Activated CD4-positive, alpha-beta T cell treated with anti-CD3 and anti-CD28 coated beads for 24 hours (primary cell): ENCODE measurements at regions not wholly inside any gene's neighbourhood (a gene's known extent, or its start where the extent isn't known, plus 50 kb on each side); places are given as distances from the start of the nearest gene placed in this dataset.
"Not testable (repeated sequence)": the region's sequence is repeated elsewhere in the genome, so short reads cannot be mapped to it uniquely, and the experiment has no call there.

Experiments used
- DNase-seq, 2 donors: peaks; one replicate each; pipeline ENCODE4 v3.0.0-alpha.2; 2020; ENCODE audit warnings: low read depth in 2 of 2

DNA sequence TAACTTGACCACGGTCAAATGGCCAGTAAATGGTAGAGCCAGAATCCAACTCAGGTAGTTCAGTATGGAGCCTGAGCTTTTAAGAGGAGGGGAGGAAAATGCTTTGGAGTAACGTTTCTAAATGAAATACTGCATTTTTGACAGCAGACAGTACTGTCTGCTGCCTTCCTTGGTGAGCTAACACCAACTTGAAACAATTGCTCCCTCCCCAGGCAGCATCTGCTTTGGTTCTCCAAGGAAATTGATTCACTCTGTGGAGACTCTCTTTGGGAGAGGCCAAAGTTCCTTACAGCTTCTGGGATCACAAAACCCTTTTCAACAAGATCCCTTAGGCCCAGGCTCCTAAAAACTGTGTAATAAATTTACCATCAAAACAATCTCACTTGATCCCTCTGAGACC is 75.2 kb upstream of the SSBP2 start:
- DNase-seq, result no peak

DNA sequence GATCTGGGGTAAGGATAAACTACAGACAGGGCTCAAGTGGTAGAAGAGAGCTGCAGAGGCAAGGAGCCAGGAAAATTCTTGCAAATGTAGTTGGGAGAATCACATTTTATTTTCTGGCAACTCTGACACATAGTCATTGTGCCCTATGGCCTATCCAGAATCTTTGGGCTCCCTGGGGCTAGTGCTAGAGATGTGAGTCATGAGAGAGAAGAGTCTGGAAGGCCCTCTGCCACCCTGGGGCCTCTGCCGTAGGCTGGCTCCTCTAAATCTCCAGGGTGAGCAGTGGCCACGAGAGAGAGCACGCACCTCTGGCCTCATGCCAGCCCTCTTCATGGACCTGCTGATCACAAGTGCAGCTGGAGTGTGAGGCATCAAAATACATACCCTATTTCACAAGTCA is 74.3 kb upstream of the SSBP2 start:
- no peak for DNase-seq

DNA sequence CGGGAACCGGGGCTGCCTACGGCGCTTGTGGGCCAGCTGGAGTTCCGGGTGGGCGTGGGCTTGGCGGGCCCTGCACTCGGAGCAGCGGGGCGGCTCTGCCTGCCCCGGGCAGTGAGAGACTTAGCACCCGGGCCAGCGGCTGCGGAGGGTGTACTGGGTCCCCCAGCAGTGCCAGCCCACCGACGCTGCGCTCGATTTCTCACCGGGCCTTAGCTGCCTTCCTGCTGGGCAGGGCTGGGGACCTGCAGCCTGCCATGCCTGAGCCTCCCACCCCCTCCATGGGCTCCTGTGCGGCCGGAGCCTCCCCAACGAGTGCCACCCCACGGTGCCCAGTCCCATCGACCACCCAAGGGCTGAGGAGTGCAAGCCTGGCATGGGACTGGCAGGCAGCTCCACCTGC is 72.8 kb upstream of the SSBP2 start:
- DNase-seq, result not testable (repeated sequence)

DNA sequence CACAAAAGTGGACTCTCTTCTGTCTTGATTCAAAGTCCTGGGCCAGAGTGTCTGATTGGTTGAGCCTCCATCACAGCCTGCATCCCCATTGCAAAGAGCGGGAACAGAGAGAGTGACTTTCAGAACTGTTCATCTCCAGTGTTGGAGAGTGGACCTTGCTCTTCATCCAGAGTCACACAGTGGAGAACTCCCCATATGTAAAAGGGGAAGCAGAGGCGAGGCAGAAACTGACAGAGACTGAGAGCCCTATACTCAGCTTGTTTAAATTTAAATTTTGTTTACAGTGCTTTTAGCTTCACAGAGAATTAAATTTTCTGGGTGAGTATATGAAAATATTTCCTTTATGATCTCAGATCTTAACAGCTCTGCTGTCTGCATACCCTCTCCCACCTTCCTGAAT is 70.0 kb upstream of the SSBP2 start:
- no peak for DNase-seq

DNA sequence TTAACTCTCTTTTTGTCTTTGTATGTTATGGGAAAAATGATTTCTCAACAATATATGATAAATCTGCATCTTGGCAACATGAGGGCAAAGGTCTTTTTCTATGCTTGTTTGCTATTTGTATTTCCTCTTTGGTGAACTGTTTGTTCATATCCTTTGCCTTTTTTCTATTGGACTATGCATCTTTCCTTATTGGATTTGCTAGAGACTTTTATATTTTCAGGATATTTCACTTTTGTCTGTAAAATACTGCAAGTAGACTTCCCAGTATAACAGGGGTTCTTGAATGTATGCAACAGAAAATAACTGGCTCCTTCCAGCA is 69.4 kb upstream of the SSBP2 start:
- DNase-seq, result no peak

DNA sequence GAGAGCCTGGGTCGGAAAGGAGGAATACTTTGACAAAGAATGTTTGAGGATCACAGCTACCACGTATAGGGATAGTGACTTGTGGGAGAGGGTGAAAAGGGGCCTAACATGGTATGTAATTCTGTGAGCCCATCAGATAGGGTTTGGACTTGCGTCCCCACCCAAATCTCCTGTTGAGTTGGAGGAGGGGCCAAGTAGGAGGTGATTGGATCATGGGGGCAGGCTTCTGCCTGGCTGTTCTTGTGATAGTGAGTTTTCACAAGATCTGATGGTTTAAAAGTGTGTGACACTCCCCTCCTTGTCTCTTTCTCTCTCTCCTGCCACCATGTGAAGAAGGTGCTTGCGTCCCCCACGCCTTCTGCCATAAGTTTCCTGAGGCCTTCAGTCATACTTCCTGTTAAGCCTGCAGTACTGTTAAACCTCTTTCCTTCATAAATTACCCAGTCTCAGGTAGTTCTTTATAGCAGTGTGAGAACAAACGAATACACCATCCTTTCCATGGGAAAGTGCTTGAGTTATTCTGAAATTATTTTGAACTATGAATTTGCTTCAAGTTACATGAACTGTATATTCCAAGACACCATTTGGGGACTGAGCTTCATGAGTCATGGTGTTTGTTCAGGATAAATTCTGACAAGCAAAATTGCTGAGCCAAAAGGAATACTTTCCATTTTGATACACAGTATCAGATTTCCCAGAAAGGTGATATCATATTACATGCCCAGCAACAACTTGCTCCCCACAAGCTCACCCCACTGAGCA is 68.8 kb upstream of the SSBP2 start:
- no peak for DNase-seq

DNA sequence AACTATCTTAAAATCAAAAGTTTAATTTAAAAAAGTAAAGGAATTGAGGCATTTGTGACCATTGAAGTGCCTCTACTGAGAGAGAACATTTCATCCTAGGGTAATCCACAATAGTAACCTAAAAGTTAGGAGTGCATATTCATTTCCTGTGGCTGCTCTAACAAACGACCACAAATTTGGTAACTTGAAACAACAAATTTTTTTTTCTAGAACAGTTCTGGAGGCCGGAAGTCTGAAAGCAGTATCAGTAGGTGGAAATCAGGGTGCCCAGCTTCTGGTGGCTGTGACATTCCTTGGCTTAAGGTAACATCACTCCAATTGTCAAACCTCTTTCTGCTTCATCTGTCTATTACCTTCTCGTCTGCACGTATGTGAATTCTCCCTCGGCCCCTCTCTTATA is 67.1 kb upstream of the SSBP2 start:
- DNase-seq, result no peak

DNA sequence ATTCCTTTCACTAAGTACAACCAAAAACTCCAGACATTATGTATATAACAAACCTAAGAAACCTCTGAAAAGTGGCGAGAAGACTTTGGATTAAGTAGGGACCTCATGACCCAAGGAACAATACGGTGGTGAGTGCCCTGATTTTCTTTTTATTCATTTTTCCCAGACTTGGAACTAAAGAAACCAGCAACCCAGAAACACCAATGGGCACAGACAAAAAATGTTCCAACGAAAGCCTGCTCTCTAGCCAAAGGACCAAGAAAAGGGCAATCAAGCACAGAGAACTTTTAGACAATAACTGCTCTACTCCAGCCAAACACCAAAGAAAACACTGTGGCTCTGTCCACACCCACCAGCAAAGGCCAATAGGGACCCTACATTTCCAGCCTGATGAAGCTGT is 66.2 kb upstream of the SSBP2 start:
- DNase-seq, result no peak

DNA sequence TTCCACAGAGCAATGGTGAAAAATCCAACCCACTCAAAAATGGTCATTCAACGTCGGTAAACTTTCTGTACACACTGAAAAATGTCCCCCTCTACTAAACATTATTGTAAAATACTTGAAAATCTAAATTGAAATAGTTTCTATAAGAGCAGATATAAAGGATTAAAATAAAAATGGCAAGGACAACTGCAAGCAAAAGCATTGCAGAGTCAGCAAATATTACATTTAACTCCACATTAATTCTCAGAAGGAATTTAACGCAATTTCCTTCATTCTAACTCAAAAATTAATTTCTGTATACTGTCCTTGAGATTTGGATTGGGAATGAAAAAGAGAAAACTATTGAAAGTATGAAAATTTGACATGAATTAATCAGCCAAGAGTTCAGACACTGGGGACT is 64.4 kb upstream of the SSBP2 start:
- DNase-seq, result no peak

DNA sequence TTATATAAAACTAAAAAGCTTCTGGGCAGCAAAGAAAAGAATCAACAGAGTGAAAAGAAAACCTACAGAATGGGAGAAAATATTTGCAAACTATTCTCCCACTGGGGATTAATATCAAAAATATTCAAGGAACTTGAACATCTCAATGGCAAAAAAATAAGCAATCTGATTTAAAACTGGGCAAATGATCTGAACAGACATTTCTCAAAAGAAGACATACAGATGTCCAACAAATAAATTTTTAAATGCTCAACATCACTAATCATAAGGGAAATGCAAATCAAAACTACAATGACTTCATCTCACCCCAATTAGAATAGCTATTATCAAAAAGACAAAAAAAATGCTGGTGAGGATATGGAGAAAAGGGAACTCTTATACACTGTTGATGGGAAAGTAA is 57.2 kb upstream of the SSBP2 start:
- no peak for DNase-seq

DNA sequence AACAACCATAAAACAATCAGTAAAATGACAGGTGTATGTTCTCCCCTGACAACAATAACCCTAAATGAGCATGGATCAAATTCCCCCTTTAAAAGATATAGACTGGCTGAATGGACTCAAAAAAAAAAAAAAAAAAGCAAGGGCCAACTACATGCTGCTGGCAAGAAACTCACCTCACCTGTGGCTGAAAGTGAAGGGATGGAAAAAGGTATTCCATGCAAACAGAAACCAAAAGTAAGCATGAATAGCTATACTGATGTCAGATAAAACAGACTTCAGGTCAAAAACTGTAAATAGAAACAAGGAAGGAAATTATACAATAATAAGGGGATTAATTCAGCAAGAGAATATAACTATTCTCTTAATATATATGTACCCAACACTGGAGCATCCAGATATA is 54.2 kb upstream of the SSBP2 start:
- no peak for DNase-seq

DNA sequence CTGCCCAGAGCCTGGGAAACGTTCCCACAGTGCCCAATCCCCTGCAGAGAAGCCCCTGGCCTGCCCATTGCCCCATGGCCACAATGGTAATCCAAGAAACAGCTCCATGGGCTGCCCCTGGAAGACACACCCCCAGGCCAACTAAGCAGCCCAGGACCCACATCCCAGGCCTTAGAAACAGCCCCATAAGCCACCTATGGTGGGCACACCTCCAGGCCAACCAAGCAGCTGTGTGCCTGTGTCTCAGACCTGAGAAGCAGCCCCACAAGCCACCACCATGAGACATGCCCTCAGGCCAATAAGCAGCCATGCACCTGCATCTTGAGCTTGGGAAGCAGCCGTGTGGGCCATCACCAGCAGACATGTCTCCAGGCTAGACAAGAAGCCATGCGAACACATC is 52.9 kb upstream of the SSBP2 start:
- DNase-seq, result no peak

DNA sequence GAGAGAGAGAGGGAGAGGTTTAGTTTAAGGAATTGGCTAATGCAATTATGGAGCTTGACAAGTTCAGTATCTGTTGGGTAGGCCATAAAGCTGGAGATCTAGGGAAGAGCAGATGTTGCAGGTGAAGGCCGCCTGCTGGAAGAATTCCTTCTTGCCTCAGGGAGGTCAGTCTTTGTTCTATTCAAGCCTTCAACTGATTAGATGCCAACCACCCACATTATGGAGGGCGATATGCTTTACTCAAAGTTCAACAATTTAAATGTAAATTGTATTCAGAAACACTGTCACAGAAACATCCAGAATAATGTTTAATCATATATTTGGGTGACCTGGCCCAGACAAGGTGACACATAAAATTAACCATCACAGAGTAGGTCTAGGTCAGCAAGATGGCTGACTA is 51.7 kb upstream of the SSBP2 start:
- no peak for DNase-seq

DNA sequence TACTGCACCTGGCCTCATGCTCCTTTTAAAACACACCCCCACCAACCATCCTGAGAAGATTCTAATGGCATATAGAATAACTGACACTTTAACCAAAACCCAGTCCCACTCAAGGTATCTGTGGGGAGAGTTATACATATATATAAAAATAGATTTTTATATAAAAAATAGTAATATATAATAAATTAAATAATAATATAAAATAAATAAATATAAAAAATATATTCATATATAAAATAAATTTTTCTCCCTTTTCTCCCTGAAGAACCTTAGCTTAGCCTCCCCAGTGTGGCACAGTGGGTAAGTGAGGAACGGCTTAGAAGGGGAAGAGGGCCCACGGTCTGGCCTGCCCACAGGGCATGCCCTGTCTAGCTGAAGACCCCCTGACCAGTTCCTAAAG is 51.1 kb upstream of the SSBP2 start:
- no peak for DNase-seq

DNA sequence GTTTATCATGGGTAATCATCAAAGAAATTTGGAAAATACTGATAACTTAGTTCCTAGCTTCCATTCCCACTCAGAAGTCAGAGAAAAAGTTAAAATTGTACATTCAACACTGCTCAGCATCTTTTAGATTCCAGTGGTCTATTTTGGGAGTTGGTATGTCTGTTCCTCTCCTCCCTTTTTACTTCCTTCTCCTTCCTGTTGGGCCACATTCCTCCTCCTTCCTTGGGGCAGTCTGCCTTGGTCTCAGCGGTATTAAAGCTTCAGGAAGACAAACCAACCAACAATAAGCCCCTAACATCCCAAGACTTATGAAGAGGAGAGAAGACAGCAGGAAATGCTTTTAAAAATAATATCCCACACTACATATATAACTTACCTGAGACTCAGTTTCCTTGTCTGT is 49.9 kb upstream of the SSBP2 start:
- DNase-seq, result no peak
